Gastrocnemius medialis (tissue), 4 donors: ENCODE measurements at regions not wholly inside any gene's neighbourhood (a gene's known extent, or its start where the extent isn't known, plus 50 kb on each side); places are given as distances from the start of the nearest gene placed in this dataset.

Experiments
- POLR2A ChIP-seq, 2 donors: fragments of 450-650 bp; IDR thresholded peaks; one replicate each; pipeline ENCODE4 v1.6.1; 2017; ENCODE audit warnings: antibody characterized with exemption in 2 of 2, mild to moderate bottlenecking in 2 of 2, moderate library complexity in 2 of 2
- TF ChIP-seq, protein P1 (sequence below), 5 experiments: fragments of 450-650 bp in 3 of 5; fragments of 200-600 bp in 2 of 5; sonication (generic) in 2 of 5; IDR thresholded peaks in 4 of 5; conservative IDR thresholded peaks in 1 of 5; 1 replicate in 4 of 5; 2 replicates in 1 of 5; pipeline ENCODE4 v1.5.1; 2016 to 2019; ENCODE audit warnings: antibody characterized with exemption in 5 of 5, mild to moderate bottlenecking in 3 of 5, moderate library complexity in 3 of 5

DNA sequence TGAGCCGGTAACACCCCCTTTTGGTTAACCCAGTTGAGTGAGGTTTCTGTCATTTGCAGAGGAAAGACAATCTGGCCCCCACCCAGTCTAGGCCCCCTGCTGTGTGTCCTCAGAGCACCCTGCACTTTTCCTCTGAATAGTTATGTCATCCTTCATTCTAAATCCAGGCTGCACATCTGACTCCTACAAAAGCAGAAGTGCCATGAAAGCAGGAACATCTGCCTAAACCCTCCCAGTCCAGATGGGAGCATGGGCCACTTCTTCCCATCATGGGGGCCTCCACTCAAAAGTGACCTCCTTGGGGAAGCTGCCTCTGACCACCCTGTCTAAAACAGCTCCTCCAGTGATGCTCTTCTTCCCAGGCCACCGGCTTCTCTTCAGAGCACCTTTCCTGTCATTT, 53.7 kb upstream of the HMGXB4 start:
- TF ChIP-seq, protein P1, sequence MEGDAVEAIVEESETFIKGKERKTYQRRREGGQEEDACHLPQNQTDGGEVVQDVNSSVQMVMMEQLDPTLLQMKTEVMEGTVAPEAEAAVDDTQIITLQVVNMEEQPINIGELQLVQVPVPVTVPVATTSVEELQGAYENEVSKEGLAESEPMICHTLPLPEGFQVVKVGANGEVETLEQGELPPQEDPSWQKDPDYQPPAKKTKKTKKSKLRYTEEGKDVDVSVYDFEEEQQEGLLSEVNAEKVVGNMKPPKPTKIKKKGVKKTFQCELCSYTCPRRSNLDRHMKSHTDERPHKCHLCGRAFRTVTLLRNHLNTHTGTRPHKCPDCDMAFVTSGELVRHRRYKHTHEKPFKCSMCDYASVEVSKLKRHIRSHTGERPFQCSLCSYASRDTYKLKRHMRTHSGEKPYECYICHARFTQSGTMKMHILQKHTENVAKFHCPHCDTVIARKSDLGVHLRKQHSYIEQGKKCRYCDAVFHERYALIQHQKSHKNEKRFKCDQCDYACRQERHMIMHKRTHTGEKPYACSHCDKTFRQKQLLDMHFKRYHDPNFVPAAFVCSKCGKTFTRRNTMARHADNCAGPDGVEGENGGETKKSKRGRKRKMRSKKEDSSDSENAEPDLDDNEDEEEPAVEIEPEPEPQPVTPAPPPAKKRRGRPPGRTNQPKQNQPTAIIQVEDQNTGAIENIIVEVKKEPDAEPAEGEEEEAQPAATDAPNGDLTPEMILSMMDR (IDR thresholded peaks at IDR 0.05 in 4 of 5, conservative IDR thresholded peaks at IDR 0.05 in 1 of 5) = no peak
- no peak for TF ChIP-seq POLR2A (IDR thresholded peaks at IDR 0.05)
